ENCODE measurements at regions not wholly inside any gene's neighbourhood (a gene's known extent, or its start where the extent isn't known, plus 50 kb on each side); places are given as distances from the start of the nearest gene placed in this dataset.

DNA sequence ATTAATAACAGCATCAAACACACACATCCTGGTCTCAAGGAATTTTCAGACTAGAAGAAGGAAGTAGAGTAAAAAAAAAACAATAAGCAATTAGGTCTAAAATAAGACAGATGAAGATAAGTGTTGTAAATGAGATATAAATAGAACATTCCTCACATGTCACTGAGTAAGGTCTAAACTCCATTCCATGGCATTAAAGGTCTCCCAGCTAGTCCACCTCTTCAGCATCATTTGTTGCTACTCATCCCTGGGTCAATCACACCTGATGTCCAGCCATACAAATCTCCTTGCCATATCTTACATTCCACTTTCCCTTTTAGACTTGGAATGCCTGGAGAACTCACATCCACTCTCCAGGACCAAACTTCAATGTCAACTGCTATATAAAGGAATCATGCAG is 214.1 kb upstream of the KLF4 start:
- Histone ChIP-seq H3K9me3 (no peaks in the 10 kb centered on the region), H3K36me3 (no peaks in the 10 kb centered on the region), H3K27ac (no peak overlapping the region), H3K4me1 (peaks cover 13% of the 10 kb centered on the region), H3K4me3 (no peak overlapping the region), H3K27me3 (no peaks in the 10 kb centered on the region)
- intact Hi-C loops (cut with DNase I) = no loop called here
- TF ChIP-seq POLR2A (IDR thresholded peaks at IDR 0.05) (no peak), POLR2AphosphoS5 (IDR thresholded peaks at IDR 0.05; ENCODE audit: insufficient read depth in 1 of 2, low read depth in 1 of 2) (no peak)
- TF ChIP-seq, protein P1, sequence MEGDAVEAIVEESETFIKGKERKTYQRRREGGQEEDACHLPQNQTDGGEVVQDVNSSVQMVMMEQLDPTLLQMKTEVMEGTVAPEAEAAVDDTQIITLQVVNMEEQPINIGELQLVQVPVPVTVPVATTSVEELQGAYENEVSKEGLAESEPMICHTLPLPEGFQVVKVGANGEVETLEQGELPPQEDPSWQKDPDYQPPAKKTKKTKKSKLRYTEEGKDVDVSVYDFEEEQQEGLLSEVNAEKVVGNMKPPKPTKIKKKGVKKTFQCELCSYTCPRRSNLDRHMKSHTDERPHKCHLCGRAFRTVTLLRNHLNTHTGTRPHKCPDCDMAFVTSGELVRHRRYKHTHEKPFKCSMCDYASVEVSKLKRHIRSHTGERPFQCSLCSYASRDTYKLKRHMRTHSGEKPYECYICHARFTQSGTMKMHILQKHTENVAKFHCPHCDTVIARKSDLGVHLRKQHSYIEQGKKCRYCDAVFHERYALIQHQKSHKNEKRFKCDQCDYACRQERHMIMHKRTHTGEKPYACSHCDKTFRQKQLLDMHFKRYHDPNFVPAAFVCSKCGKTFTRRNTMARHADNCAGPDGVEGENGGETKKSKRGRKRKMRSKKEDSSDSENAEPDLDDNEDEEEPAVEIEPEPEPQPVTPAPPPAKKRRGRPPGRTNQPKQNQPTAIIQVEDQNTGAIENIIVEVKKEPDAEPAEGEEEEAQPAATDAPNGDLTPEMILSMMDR (IDR thresholded peaks at IDR 0.05) = no peak
- DNase-seq (ENCODE audit: extremely low spot score in 2 of 2) = no peak

DNA sequence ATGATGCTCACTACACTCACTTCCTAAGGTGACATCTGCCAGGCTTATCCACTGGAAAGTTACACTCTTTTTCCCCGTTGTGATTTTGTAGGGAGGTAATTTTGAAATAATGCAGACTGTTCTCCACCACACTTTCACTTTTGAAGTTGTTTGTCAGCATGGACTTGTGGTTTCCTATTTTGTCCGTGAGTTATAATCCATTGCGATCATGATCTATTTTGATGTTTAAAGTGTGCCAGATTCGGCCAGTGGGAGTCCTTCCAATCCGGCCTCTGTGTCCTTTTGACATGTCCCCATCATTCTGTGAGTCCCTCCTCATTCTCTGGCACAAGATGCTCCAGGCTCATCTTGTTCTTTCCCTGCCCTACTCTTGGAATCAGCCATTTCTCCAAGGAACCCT is 211.3 kb upstream of the KLF4 start:
- H3K9me3 ChIP-seq = no peaks in the 10 kb centered on the region
- H3K27ac ChIP-seq = no peak overlapping the region
- H3K4me3 ChIP-seq = no peak overlapping the region
- H3K36me3 ChIP-seq = no peaks in the 10 kb centered on the region
- intact Hi-C loops (cut with DNase I) = no loop called here
- no peaks in the 10 kb centered on the region for H3K27me3 ChIP-seq
- no peaks in the 10 kb centered on the region for H3K4me1 ChIP-seq
- no peak for DNase-seq (ENCODE audit: extremely low spot score in 2 of 2)
- TF ChIP-seq POLR2AphosphoS5 (IDR thresholded peaks at IDR 0.05; ENCODE audit: insufficient read depth in 1 of 2, low read depth in 1 of 2) (no peak), POLR2A (IDR thresholded peaks at IDR 0.05) (no peak)
- TF ChIP-seq, protein P1 (IDR thresholded peaks at IDR 0.05) = no peak

DNA sequence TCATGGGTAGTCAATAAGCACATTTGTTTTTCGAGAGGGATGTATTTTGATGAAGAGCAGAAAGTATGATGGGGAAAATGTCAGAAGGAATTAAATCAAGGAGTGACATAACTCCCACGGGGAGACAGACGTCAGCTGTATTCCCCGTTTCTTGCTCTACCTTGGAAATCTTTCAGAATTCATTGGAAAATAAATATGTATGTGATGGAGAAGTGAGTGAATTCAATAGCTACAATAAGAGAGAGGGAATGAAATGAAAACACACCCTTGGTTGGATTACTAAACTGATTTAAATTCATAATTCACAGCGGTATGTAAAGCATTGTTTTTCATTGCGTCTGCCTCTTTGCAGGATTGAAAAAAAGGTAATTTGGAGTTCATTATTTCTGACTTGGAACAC is 209.7 kb upstream of the KLF4 start:
- Histone ChIP-seq H3K27me3 (no peaks in the 10 kb centered on the region), H3K4me3 (no peak overlapping the region), H3K9me3 (no peaks in the 10 kb centered on the region), H3K36me3 (no peaks in the 10 kb centered on the region), H3K27ac (no peak overlapping the region), H3K4me1 (no peaks in the 10 kb centered on the region)
- intact Hi-C loops (cut with DNase I) = no loop called here
- TF ChIP-seq, protein P1 (IDR thresholded peaks at IDR 0.05) = no peak
- TF ChIP-seq POLR2A (IDR thresholded peaks at IDR 0.05) (no peak), POLR2AphosphoS5 (IDR thresholded peaks at IDR 0.05; ENCODE audit: insufficient read depth in 1 of 2, low read depth in 1 of 2) (no peak)
- no peak for DNase-seq (ENCODE audit: extremely low spot score in 2 of 2)

DNA sequence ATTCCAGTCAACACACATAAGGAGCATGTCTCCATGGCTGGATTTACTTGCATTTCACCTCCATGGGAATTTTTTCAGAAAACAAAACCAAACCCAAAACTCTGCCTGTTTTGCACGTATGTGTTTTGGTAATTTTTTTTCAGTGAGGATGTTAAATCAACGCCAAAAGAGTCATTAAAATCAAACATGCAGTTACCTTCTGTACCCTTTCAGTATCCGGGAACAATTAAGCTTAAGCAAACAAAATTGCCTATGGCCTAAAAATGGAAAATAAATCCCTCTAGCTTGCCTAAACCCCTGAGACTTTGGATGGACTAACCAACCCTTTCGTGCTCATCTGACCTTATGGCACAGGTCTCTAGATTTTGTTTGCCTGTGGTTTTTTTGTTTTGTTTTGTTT is 209.2 kb upstream of the KLF4 start:
- Histone ChIP-seq H3K36me3 (no peaks in the 10 kb centered on the region), H3K9me3 (no peaks in the 10 kb centered on the region), H3K27ac (no peak overlapping the region), H3K27me3 (no peaks in the 10 kb centered on the region), H3K4me1 (no peaks in the 10 kb centered on the region), H3K4me3 (no peak overlapping the region)
- DNase-seq (ENCODE audit: extremely low spot score in 2 of 2) = no peak
- TF ChIP-seq POLR2AphosphoS5 (IDR thresholded peaks at IDR 0.05; ENCODE audit: insufficient read depth in 1 of 2, low read depth in 1 of 2) (no peak), POLR2A (IDR thresholded peaks at IDR 0.05) (no peak)
- TF ChIP-seq, protein P1 (IDR thresholded peaks at IDR 0.05) = no peak
- intact Hi-C loops (cut with DNase I) = no loop called here

DNA sequence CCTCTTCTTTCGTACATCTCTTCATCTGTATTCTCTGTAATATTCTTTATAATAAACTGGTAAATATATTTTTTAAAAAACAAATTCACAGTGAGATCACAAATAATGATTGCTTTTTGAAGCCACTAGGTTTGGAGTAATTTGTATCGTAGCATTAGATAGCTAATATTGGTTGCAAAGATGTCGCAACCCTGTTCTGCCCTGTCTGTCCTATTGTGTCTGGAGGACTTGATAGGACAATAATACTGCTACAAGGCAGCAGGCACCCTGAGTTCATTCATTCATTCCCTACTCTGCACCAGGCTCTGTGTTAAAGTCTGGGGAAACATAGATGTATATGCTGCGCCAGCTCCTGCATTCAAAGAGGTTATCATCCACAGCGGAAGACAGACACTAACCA is 206.7 kb upstream of the KLF4 start:
- intact Hi-C loops (cut with DNase I) = no loop called here
- DNase-seq (ENCODE audit: extremely low spot score in 2 of 2) = no peak
- no peaks in the 10 kb centered on the region for H3K9me3 ChIP-seq
- no peak overlapping the region for H3K4me3 ChIP-seq
- no peaks in the 10 kb centered on the region for H3K27me3 ChIP-seq
- TF ChIP-seq, protein P1 (IDR thresholded peaks at IDR 0.05) = no peak
- TF ChIP-seq POLR2A (IDR thresholded peaks at IDR 0.05) = no peak
- no peak for TF ChIP-seq POLR2AphosphoS5 (IDR thresholded peaks at IDR 0.05; ENCODE audit: insufficient read depth in 1 of 2, low read depth in 1 of 2)
- no peaks in the 10 kb centered on the region for H3K4me1 ChIP-seq
- no peak overlapping the region for H3K27ac ChIP-seq
- H3K36me3 ChIP-seq = no peaks in the 10 kb centered on the region

Data from vagina (tissue), 2 donors.